BJ (cell line): ENCODE measurements at regions not wholly inside any gene's neighbourhood (a gene's known extent, or its start where the extent isn't known, plus 50 kb on each side); places are given as distances from the start of the nearest gene placed in this dataset.

Experiments used
- CTCF ChIA-PET: fragments of 350-600 bp; formaldehyde crosslinking; extraction: SDS; loops from one replicate; lab custom pipeline; 2021; ENCODE audit warnings: antibody characterized with exemption, inconsistent platforms; lab: Yijun Ruan, JAX
- POLR2A ChIA-PET: fragments of 300-600 bp; sonication (Branson Sonifier 250); formaldehyde crosslinking; extraction: SDS; loops from one replicate; lab custom pipeline; 2021; ENCODE audit warnings: antibody characterized with exemption; lab: Charles Lee
- DNase-seq: peaks from one replicate; pipeline ENCODE4 v3.0.0-alpha.2; 2011; ENCODE audit warnings: low read depth
- H3K27me3 ChIP-seq: 2 replicates; pipeline ENCODE4 v1.6.0; 2011; ENCODE audit warnings: low read length; ENCODE audit not compliant: control insufficient read depth, insufficient read depth
- H3K36me3 ChIP-seq: 2 replicates; pipeline ENCODE4 v1.5.1; 2011; ENCODE audit warnings: low read length; ENCODE audit not compliant: control insufficient read depth, insufficient read depth
- H3K4me3 ChIP-seq: 2 replicates; pipeline ENCODE4 v1.5.1; 2011; ENCODE audit warnings: low read depth, mild to moderate bottlenecking, control low read depth, low read length
- TF ChIP-seq, protein P1 (sequence below): IDR thresholded peaks from 2 replicates; pipeline ENCODE4 v1.5.1; 2011; ENCODE audit warnings: low read depth, mild to moderate bottlenecking, control low read depth, inconsistent platforms, low read length, moderate library complexity; ENCODE audit not compliant: insufficient read depth

GRCh38 chr10:107453561-107453960, 289.1 kb upstream of the SORCS1 start:
- DNase-seq: no peak
- ChIA-PET POLR2A (no interaction called here), CTCF (no interaction called here)
- no peaks in the 10 kb centered on the region for H3K27me3 ChIP-seq
- no peak overlapping the region for H3K4me3 ChIP-seq
- TF ChIP-seq, protein P1, sequence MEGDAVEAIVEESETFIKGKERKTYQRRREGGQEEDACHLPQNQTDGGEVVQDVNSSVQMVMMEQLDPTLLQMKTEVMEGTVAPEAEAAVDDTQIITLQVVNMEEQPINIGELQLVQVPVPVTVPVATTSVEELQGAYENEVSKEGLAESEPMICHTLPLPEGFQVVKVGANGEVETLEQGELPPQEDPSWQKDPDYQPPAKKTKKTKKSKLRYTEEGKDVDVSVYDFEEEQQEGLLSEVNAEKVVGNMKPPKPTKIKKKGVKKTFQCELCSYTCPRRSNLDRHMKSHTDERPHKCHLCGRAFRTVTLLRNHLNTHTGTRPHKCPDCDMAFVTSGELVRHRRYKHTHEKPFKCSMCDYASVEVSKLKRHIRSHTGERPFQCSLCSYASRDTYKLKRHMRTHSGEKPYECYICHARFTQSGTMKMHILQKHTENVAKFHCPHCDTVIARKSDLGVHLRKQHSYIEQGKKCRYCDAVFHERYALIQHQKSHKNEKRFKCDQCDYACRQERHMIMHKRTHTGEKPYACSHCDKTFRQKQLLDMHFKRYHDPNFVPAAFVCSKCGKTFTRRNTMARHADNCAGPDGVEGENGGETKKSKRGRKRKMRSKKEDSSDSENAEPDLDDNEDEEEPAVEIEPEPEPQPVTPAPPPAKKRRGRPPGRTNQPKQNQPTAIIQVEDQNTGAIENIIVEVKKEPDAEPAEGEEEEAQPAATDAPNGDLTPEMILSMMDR: no peak
- H3K36me3 ChIP-seq: no peaks in the 10 kb centered on the region

DNA sequence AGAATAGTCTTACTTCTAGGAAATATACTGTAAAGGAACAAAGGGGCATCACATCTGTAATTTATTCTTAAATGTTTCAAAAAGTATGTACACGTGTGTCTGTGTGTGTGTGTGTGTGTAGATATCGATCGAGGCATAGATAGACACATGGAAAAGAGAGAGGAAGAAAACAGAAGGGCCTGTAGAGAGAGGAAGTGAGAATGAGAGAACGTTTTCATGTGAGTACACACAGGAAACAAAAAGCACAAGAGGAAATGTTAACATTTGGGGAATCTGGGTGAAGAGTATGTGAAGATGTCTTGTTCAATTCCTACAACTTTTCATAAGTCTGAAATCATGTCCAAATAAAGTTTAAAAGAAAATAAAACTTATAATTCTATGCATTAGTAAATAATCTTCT, 286.5 kb upstream of the SORCS1 start:
- no peaks in the 10 kb centered on the region for H3K36me3 ChIP-seq
- no peaks in the 10 kb centered on the region for H3K27me3 ChIP-seq
- TF ChIP-seq, protein P1: no peak
- DNase-seq: no peak
- ChIA-PET POLR2A (no interaction called here), CTCF (interaction anchor here (0.5 kb wide), 1 partner anchor 50 kb away, joined by 4 read pairs; no protein-coding TSS in a partner anchor)
- no peak overlapping the region for H3K4me3 ChIP-seq

DNA sequence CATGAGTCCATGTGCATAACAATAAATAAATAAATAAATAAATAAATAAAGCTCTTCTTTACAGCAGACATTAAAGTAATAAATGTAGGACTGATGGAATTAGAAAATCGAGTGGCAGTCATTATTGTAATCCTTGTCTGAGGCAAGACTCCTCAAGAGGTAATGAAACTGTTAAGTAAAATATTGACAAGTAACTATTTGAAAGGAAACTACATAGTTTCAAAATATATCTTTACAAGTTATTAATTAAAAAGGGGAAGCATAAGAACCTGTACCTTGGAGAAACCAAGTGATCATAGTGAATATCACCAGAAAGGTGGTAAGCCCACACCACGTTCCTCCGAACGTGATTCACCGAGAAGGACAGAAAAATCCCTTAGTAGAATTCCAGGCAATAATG, 285.6 kb upstream of the SORCS1 start:
- H3K36me3 ChIP-seq: no peaks in the 10 kb centered on the region
- H3K4me3 ChIP-seq: no peak overlapping the region
- TF ChIP-seq, protein P1: no peak
- H3K27me3 ChIP-seq: no peaks in the 10 kb centered on the region
- ChIA-PET POLR2A (no interaction called here), CTCF (no interaction called here)
- no peak for DNase-seq

DNA sequence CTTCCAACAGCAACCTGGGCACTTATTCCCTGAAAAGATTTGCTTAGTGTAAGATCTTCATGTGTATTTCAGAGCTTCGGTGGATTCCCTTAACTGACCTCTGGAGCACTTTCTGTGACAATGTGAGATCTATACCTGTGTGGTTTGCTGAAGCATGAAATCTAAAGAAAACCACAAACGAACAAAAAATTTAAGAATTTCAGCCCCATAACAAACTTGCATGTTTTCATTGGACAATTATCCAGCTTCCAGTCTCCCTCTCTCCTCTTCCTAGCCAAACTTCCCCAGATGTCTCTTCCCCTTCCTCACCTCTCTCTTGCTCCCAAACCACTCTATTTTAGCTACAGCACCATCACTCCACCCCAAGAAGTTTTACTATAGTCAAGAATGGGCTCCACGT, 279.9 kb upstream of the SORCS1 start:
- POLR2A ChIA-PET: no interaction called here
- Histone ChIP-seq H3K4me3 (no peak overlapping the region), H3K36me3 (no peaks in the 10 kb centered on the region), H3K27me3 (no peaks in the 10 kb centered on the region)
- TF ChIP-seq, protein P1: no peak
- DNase-seq: no peak
- CTCF ChIA-PET: interaction anchor here (0.9 kb wide), 1 partner anchor 9 kb away, joined by 4 read pairs; no protein-coding TSS in a partner anchor

DNA sequence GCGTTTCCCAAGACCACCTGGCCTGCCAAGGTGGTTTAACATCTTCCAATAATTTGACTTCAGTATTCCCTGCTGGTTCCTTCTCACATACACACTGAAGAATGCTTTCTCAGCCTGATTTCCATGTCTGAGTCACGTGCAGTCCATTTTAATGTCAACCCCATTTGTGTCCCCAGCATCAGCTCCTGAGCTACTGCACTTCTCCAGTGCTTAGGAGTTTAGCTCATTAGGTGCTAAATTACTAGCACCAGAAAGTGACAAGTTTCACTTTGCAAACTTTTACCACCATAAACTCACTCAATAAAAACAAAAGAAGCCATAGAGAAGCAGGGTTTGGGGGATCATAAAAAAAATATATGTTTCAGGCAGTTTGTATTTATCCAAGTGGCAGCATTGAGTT, 279.3 kb upstream of the SORCS1 start:
- ChIA-PET CTCF (interaction anchor here (0.9 kb wide), 1 partner anchor 9 kb away, joined by 4 read pairs; no protein-coding TSS in a partner anchor), POLR2A (no interaction called here)
- no peak for DNase-seq
- no peaks in the 10 kb centered on the region for H3K36me3 ChIP-seq
- no peaks in the 10 kb centered on the region for H3K27me3 ChIP-seq
- TF ChIP-seq, protein P1: no peak
- no peak overlapping the region for H3K4me3 ChIP-seq
